Tibial artery (tissue), 4 donors: ENCODE measurements at regions not wholly inside any gene's neighbourhood (a gene's known extent, or its start where the extent isn't known, plus 50 kb on each side); places are given as distances from the start of the nearest gene placed in this dataset.

Source experiments
- DNase-seq, 2 donors: peaks; one replicate each; pipeline ENCODE4 v3.0.0-alpha.2; 2019
- H3K27ac ChIP-seq, 2 donors: fragments of 200-600 bp; sonication (generic) in 1 of 2; 1 replicate in 1 of 2; 2 replicates in 1 of 2; pipeline ENCODE4 v1.5.1; 2018 to 2019; ENCODE audit warnings: mild to moderate bottlenecking in 1 of 2
- H3K27me3 ChIP-seq, 2 donors: fragments of 200-600 bp; sonication (generic) in 1 of 2; one replicate each; pipeline versions ENCODE4 v1.5.1 to v1.6.0; 2016 to 2019
- H3K36me3 ChIP-seq, 3 donors: fragments of 200-600 bp; sonication (generic) in 2 of 3; one replicate each; pipeline ENCODE4 v1.5.1; 2016 to 2019; ENCODE audit warnings: mild to moderate bottlenecking in 2 of 3
- H3K4me1 ChIP-seq, 4 donors: fragments of 200-600 bp; sonication (generic) in 2 of 4; 1 replicate in 3 of 4; 2 replicates in 1 of 4; pipeline ENCODE4 v1.5.1; 2016 to 2019
- H3K4me3 ChIP-seq, 2 donors: fragments of 200-600 bp; sonication (generic) in 1 of 2; 1 replicate in 1 of 2; 2 replicates in 1 of 2; pipeline ENCODE4 v1.5.1; 2018 to 2019; ENCODE audit warnings: mild to moderate bottlenecking in 2 of 2
- H3K9me3 ChIP-seq, 3 donors: fragments of 200-600 bp; sonication (generic) in 1 of 3; one replicate each; pipeline ENCODE4 v1.5.1; 2016 to 2019
- intact Hi-C: fragments of 100-400 bp; cut with DNase I; formaldehyde crosslinking; loops from one replicate; pipeline ENCODE4 v1.15.0; 2023; ENCODE audit warnings: low total_unique reads
- TF ChIP-seq, protein P1 (sequence below), 2 experiments: fragments of 200-600 bp in 1 of 2; fragments of 450-650 bp in 1 of 2; IDR thresholded peaks; one replicate each; pipeline ENCODE4 v1.5.1; 2017 to 2019; ENCODE audit warnings: antibody characterized with exemption in 2 of 2, mild to moderate bottlenecking in 1 of 2, moderate library complexity in 1 of 2

GRCh38 chr17:33680472-33680871 lies 387.4 kb upstream of the ASIC2 start:
- Histone ChIP-seq H3K27ac (no peak overlapping the region), H3K4me1 (no peaks in the 10 kb centered on the region), H3K27me3 (no peaks in the 10 kb centered on the region), H3K36me3 (no peaks in the 10 kb centered on the region), H3K4me3 (no peak overlapping the region), H3K9me3 (no peaks in the 10 kb centered on the region)
- TF ChIP-seq, protein P1, sequence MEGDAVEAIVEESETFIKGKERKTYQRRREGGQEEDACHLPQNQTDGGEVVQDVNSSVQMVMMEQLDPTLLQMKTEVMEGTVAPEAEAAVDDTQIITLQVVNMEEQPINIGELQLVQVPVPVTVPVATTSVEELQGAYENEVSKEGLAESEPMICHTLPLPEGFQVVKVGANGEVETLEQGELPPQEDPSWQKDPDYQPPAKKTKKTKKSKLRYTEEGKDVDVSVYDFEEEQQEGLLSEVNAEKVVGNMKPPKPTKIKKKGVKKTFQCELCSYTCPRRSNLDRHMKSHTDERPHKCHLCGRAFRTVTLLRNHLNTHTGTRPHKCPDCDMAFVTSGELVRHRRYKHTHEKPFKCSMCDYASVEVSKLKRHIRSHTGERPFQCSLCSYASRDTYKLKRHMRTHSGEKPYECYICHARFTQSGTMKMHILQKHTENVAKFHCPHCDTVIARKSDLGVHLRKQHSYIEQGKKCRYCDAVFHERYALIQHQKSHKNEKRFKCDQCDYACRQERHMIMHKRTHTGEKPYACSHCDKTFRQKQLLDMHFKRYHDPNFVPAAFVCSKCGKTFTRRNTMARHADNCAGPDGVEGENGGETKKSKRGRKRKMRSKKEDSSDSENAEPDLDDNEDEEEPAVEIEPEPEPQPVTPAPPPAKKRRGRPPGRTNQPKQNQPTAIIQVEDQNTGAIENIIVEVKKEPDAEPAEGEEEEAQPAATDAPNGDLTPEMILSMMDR (IDR thresholded peaks at IDR 0.05) = no peak
- intact Hi-C loops = no loop called here
- no peak for DNase-seq

- TF ChIP-seq, protein P1 (IDR thresholded peaks at IDR 0.05) = no peak
- Histone ChIP-seq H3K9me3 (no peaks in the 10 kb centered on the region), H3K27me3 (no peaks in the 10 kb centered on the region), H3K27ac (no peak overlapping the region), H3K36me3 (no peaks in the 10 kb centered on the region), H3K4me3 (no peak overlapping the region), H3K4me1 (no peaks in the 10 kb centered on the region)
- DNase-seq = no peak
- intact Hi-C loops = no loop called here
Measured at GRCh38 chr17:33682599-33682998, 389.5 kb upstream of the ASIC2 start.

DNA sequence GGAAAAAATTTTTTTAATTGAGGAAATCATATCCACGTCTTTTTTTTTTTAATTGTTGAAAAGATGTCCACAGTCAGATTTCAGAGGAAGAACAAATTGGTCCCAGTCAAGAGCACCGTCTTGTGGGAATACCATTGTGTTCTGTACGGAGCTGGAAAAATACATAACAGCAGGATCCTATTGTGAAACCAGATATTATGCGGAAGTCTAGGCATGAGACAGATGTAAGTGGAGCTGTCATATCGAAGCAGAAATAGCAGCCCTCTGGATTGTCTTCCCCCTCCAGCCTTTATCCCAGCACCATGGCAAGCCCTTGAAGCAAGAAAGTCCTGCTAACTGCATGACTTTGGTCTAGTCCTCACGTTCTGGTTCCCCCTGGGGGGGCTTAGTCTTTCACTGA lies 391.6 kb upstream of the ASIC2 start:
- H3K36me3 ChIP-seq = no peaks in the 10 kb centered on the region
- H3K9me3 ChIP-seq = no peaks in the 10 kb centered on the region
- no peak overlapping the region for H3K4me3 ChIP-seq
- peaks cover 0 to 5% of the 10 kb centered on the region in 2 donors for H3K27me3 ChIP-seq
- H3K4me1 ChIP-seq = no peaks in the 10 kb centered on the region
- DNase-seq = no peak
- TF ChIP-seq, protein P1 (IDR thresholded peaks at IDR 0.05) = no peak
- no peak overlapping the region for H3K27ac ChIP-seq
- intact Hi-C loops = no loop called here

- H3K36me3 ChIP-seq = no peaks in the 10 kb centered on the region
- no peak for DNase-seq
- intact Hi-C loops = no loop called here
- H3K27me3 ChIP-seq = peaks cover 0 to 5% of the 10 kb centered on the region in 2 donors
- H3K27ac ChIP-seq = no peak overlapping the region
- H3K4me3 ChIP-seq = no peak overlapping the region
- no peaks in the 10 kb centered on the region for H3K9me3 ChIP-seq
- H3K4me1 ChIP-seq = no peaks in the 10 kb centered on the region
- TF ChIP-seq, protein P1 (IDR thresholded peaks at IDR 0.05) = no peak
Measured at GRCh38 chr17:33686171-33686570, 393.1 kb upstream of the ASIC2 start.

DNA sequence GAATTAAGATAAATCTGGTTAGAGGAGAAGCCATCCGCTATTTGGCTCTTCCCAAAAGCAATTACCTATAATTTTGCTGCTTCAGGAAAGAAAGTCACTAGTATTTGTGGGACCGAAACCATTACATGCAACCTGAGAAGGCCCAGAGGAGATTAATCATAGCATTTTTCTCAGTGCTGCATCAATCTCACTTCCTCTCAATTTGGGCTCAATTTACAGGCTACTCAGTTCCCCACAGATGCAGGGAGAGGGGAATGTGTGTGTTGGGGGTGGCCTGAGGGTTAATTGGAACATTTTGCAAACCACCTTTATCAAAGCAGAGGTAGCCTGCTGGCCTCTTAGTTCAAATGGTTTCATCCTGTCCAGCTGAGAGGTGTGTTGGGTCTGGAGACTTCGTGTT lies 394.7 kb upstream of the ASIC2 start:
- no peak overlapping the region for H3K27ac ChIP-seq
- H3K4me3 ChIP-seq = no peak overlapping the region
- peaks cover 0 to 5% of the 10 kb centered on the region in 2 donors for H3K27me3 ChIP-seq
- no peaks in the 10 kb centered on the region for H3K4me1 ChIP-seq
- no peak for DNase-seq
- intact Hi-C loops = no loop called here
- H3K9me3 ChIP-seq = no peaks in the 10 kb centered on the region
- TF ChIP-seq, protein P1 (IDR thresholded peaks at IDR 0.05) = no peak
- H3K36me3 ChIP-seq = no peaks in the 10 kb centered on the region

GRCh38 chr17:33688771-33689170 lies 395.7 kb upstream of the ASIC2 start:
- DNase-seq = no peak
- Histone ChIP-seq H3K4me3 (no peak overlapping the region), H3K27ac (no peak overlapping the region), H3K27me3 (peaks cover 0 to 5% of the 10 kb centered on the region in 2 donors), H3K4me1 (no peaks in the 10 kb centered on the region), H3K36me3 (no peaks in the 10 kb centered on the region), H3K9me3 (no peaks in the 10 kb centered on the region)
- intact Hi-C loops = no loop called here
- TF ChIP-seq, protein P1 (IDR thresholded peaks at IDR 0.05) = no peak
